ENCODE measurements at regions not wholly inside any gene's neighbourhood (a gene's known extent, or its start where the extent isn't known, plus 50 kb on each side); places are given as distances from the start of the nearest gene placed in this dataset.

DNA sequence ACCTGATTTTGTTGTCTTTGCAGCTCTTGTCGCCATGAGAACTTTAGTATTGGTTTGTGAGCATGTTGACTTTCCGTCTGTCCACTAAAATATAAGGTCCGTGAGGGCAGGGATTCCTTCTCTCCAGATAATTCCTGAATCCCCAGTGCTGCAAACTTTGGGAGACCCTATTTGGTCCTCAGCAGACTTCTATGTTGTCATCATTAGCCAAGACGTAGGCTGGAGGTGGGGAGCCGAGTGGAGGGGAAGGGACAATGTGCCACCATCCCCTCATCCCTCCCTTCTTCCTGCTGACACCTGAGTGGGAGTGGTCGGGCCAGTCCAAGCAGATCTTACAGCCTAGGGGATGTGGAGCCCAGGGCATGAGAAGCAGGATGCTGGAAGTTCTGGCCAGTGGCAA lies 690.6 kb downstream of the TBC1D22A start:
- ATAC-seq, result no peak
- TF ChIP-seq TOX (CRISPR knock-in tag; IDR thresholded peaks at IDR 0.05; ENCODE audit: borderline replicate concordance), result no peak
- no peak for TF ChIP-seq RARB (CRISPR knock-in tag; IDR thresholded peaks at IDR 0.05)

GRCh38 chr22:47452184-47452583 lies 689.7 kb downstream of the TBC1D22A start:
- no peak for ATAC-seq

DNA sequence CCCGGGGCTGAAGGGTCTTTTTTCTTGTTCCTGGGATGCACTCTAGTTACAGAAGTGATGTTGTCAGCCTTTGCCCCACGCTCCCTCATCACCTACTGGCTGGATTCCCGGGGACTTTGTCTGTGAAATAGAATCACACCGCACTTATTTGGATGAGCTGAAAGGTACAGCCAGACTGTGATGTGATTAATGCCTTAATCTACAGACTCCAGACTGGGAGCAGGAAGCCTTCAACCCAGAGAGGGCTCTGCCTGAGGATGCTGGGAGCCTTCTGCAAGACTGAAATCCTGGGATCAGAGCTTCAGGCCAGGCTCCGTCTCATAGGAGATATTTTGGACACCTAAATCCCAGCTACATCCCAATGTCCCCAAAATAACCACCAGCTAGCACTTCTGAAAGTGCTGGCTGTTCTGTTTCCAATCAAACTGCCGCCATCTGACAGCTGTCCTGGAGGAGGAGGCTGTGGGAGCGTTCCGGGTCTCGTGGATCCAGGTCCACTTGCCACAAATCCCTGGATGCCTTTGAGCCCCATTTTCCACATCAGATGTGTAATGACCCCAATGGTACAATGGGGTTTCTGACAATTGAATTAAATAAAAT lies 688.5 kb downstream of the TBC1D22A start:
- no peak for ATAC-seq
- no peak for TF ChIP-seq TCF4 (CRISPR knock-in tag; IDR thresholded peaks at IDR 0.05; ENCODE audit: borderline replicate concordance)
- TF ChIP-seq ZNF565 (CRISPR knock-in tag; conservative IDR thresholded peaks at IDR 0.05; ENCODE audit: low read depth), result no peak
- no peak for TF ChIP-seq RARB (CRISPR knock-in tag; IDR thresholded peaks at IDR 0.05)
- TF ChIP-seq ZFP3 (CRISPR knock-in tag; IDR thresholded peaks at IDR 0.05), result no peak
- no peak for TF ChIP-seq ISL1 (CRISPR knock-in tag; IDR thresholded peaks at IDR 0.05)
- TF ChIP-seq PPARA (CRISPR knock-in tag; IDR thresholded peaks at IDR 0.05; ENCODE audit: borderline replicate concordance), result no peak
- TF ChIP-seq OSR1 (CRISPR knock-in tag; IDR thresholded peaks at IDR 0.05), result no peak
- no peak for TF ChIP-seq BACH2 (CRISPR knock-in tag; IDR thresholded peaks at IDR 0.05; ENCODE audit: borderline replicate concordance)
- no peak for TF ChIP-seq ZC3H10 (CRISPR knock-in tag; IDR thresholded peaks at IDR 0.05)
- no peak for TF ChIP-seq PATZ1 (CRISPR knock-in tag; IDR thresholded peaks at IDR 0.05; ENCODE audit: borderline replicate concordance)
- no peak for TF ChIP-seq ZNF8 (CRISPR knock-in tag; IDR thresholded peaks at IDR 0.05)
- no peak for TF ChIP-seq TOX (CRISPR knock-in tag; IDR thresholded peaks at IDR 0.05; ENCODE audit: borderline replicate concordance)

More at GRCh38 chr22:47452184-47452583, 689.7 kb downstream of the TBC1D22A start:
- TF ChIP-seq RARB (CRISPR knock-in tag; IDR thresholded peaks at IDR 0.05), result no peak
- no peak for TF ChIP-seq SNAI2 (CRISPR knock-in tag; IDR thresholded peaks at IDR 0.05)
- no peak for TF ChIP-seq CREB5 (CRISPR knock-in tag; IDR thresholded peaks at IDR 0.05; ENCODE audit: low read depth)
- TF ChIP-seq TCF4 (CRISPR knock-in tag; IDR thresholded peaks at IDR 0.05; ENCODE audit: borderline replicate concordance), result no peak
- TF ChIP-seq ZNF565 (CRISPR knock-in tag; conservative IDR thresholded peaks at IDR 0.05; ENCODE audit: low read depth), result no peak
- TF ChIP-seq ZFP3 (CRISPR knock-in tag; IDR thresholded peaks at IDR 0.05), result no peak
- no peak for TF ChIP-seq ISL1 (CRISPR knock-in tag; IDR thresholded peaks at IDR 0.05)
- no peak for TF ChIP-seq ARNTL (CRISPR knock-in tag; IDR thresholded peaks at IDR 0.05; ENCODE audit: borderline replicate concordance, low read depth)
- no peak for TF ChIP-seq ZC3H10 (CRISPR knock-in tag; IDR thresholded peaks at IDR 0.05)
- no peak for TF ChIP-seq TOX (CRISPR knock-in tag; IDR thresholded peaks at IDR 0.05; ENCODE audit: borderline replicate concordance)
- no peak for TF ChIP-seq OSR1 (CRISPR knock-in tag; IDR thresholded peaks at IDR 0.05)
- TF ChIP-seq, protein P1, sequence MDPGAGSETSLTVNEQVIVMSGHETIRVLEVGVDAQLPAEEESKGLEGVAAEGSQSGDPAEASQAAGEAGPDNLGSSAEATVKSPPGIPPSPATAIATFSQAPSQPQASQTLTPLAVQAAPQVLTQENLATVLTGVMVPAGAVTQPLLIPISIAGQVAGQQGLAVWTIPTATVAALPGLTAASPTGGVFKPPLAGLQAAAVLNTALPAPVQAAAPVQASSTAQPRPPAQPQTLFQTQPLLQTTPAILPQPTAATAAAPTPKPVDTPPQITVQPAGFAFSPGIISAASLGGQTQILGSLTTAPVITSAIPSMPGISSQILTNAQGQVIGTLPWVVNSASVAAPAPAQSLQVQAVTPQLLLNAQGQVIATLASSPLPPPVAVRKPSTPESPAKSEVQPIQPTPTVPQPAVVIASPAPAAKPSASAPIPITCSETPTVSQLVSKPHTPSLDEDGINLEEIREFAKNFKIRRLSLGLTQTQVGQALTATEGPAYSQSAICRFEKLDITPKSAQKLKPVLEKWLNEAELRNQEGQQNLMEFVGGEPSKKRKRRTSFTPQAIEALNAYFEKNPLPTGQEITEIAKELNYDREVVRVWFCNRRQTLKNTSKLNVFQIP (CRISPR knock-in tag; IDR thresholded peaks at IDR 0.05; ENCODE audit: borderline replicate concordance, low read depth), result no peak
- TF ChIP-seq CSDC2 (CRISPR knock-in tag; IDR thresholded peaks at IDR 0.05), result no peak
- no peak for TF ChIP-seq GLIS3 (CRISPR knock-in tag; IDR thresholded peaks at IDR 0.05)
- no peak for TF ChIP-seq ZNF8 (CRISPR knock-in tag; IDR thresholded peaks at IDR 0.05)
- TF ChIP-seq, protein P2, sequence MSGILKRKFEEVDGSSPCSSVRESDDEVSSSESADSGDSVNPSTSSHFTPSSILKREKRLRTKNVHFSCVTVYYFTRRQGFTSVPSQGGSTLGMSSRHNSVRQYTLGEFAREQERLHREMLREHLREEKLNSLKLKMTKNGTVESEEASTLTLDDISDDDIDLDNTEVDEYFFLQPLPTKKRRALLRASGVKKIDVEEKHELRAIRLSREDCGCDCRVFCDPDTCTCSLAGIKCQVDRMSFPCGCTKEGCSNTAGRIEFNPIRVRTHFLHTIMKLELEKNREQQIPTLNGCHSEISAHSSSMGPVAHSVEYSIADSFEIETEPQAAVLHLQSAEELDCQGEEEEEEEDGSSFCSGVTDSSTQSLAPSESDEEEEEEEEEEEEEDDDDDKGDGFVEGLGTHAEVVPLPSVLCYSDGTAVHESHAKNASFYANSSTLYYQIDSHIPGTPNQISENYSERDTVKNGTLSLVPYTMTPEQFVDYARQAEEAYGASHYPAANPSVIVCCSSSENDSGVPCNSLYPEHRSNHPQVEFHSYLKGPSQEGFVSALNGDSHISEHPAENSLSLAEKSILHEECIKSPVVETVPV (CRISPR knock-in tag; IDR thresholded peaks at IDR 0.05), result no peak
- TF ChIP-seq ZFP30 (CRISPR knock-in tag; IDR thresholded peaks at IDR 0.05), result no peak

GRCh38 chr22:47449508-47450270 lies 687.2 kb downstream of the TBC1D22A start:
- no peak for ATAC-seq
- TF ChIP-seq CREB5 (CRISPR knock-in tag; IDR thresholded peaks at IDR 0.05; ENCODE audit: low read depth) (no peak), ZNF8 (CRISPR knock-in tag; IDR thresholded peaks at IDR 0.05) (no peak), ZFP3 (CRISPR knock-in tag; IDR thresholded peaks at IDR 0.05) (no peak), SNAI2 (CRISPR knock-in tag; IDR thresholded peaks at IDR 0.05) (no peak), TSHZ2 (CRISPR knock-in tag; IDR thresholded peaks at IDR 0.05) (no peak), OSR1 (CRISPR knock-in tag; IDR thresholded peaks at IDR 0.05) (no peak), PATZ1 (CRISPR knock-in tag; IDR thresholded peaks at IDR 0.05; ENCODE audit: borderline replicate concordance) (no peak)

Measured in SK-N-SH treated with all-trans-retinoic acid at 6 μM for 48 hours (cell line).